ENCODE measurements at regions not wholly inside any gene's neighbourhood (a gene's known extent, or its start where the extent isn't known, plus 50 kb on each side); places are given as distances from the start of the nearest gene placed in this dataset.

- Histone ChIP-seq H3K27ac (no peak overlapping the region), H3K27me3 (no peaks in the 10 kb centered on the region), H3K4me3 (no peak overlapping the region), H3K4me1 (no peaks in the 10 kb centered on the region), H3K36me3 (no peaks in the 10 kb centered on the region), H3K9me3 (no peaks in the 10 kb centered on the region)
- no peak for DNase-seq (ENCODE audit: low spot score in 2 of 2)
- TF ChIP-seq POLR2A (IDR thresholded peaks at IDR 0.05) = no peak
- 68% methylated on average over 4 of the region's 4 CpGs for WGBS
These were observed 75.2 kb downstream of the ESM1 start for GRCh38 chr5:54909911-54910870.

- Histone ChIP-seq H3K9me3 (no peaks in the 10 kb centered on the region), H3K4me3 (no peak overlapping the region), H3K27me3 (no peaks in the 10 kb centered on the region), H3K27ac (no peak overlapping the region), H3K36me3 (no peaks in the 10 kb centered on the region), H3K4me1 (no peaks in the 10 kb centered on the region)
- whole genome bisulfite sequencing = 41% methylated on average over 2 of the region's 2 CpGs
- TF ChIP-seq EP300 (IDR thresholded peaks at IDR 0.05) = no peak
- TF ChIP-seq POLR2AphosphoS5 (IDR thresholded peaks at IDR 0.05) = no peak
- TF ChIP-seq POLR2A (IDR thresholded peaks at IDR 0.05) = no peak
- TF ChIP-seq CTCF (IDR thresholded peaks at IDR 0.05) = no peak
- DNase-seq (ENCODE audit: low spot score in 2 of 2) = no peak
These were observed 76.4 kb downstream of the ESM1 start for GRCh38 chr5:54908774-54909525.

GRCh38 chr5:54905942-54906537 lies 79.4 kb downstream of the ESM1 start:
- Histone ChIP-seq H3K4me3 (no peak overlapping the region), H3K27me3 (peaks cover 7% of the 10 kb centered on the region), H3K27ac (no peak overlapping the region), H3K9me3 (no peaks in the 10 kb centered on the region), H3K4me1 (peaks cover 6% of the 10 kb centered on the region), H3K36me3 (no peaks in the 10 kb centered on the region)
- 15% methylated on average over 3 of the region's 3 CpGs for WGBS
- TF ChIP-seq CTCF (IDR thresholded peaks at IDR 0.05) (peak in 1 of 2 donors; percentile 50), POLR2A (IDR thresholded peaks at IDR 0.05) (no peak)
- peak in 1 of 2 donors; percentile 82 for DNase-seq (ENCODE audit: low spot score in 2 of 2)

GRCh38 chr5:54905246-54905795 lies 80.1 kb downstream of the ESM1 start:
- H3K9me3 ChIP-seq = no peaks in the 10 kb centered on the region
- H3K36me3 ChIP-seq = no peaks in the 10 kb centered on the region
- H3K4me3 ChIP-seq = no peak overlapping the region
- no peak overlapping the region for H3K27ac ChIP-seq
- TF ChIP-seq POLR2AphosphoS5 (IDR thresholded peaks at IDR 0.05) (no peak), POLR2A (IDR thresholded peaks at IDR 0.05) (no peak), CTCF (IDR thresholded peaks at IDR 0.05) (no peak), EP300 (IDR thresholded peaks at IDR 0.05) (no peak)
- H3K27me3 ChIP-seq = peaks cover 7% of the 10 kb centered on the region
- peaks cover 9% of the 10 kb centered on the region for H3K4me1 ChIP-seq
- no peak for DNase-seq (ENCODE audit: low spot score in 2 of 2)
- 95% methylated on average over 3 of the region's 3 CpGs for WGBS

GRCh38 chr5:54904425-54904824 lies 81.0 kb downstream of the ESM1 start:
- Histone ChIP-seq H3K4me3 (no peak overlapping the region), H3K4me1 (peaks cover 9% of the 10 kb centered on the region), H3K36me3 (no peaks in the 10 kb centered on the region), H3K27ac (no peak overlapping the region), H3K9me3 (no peaks in the 10 kb centered on the region), H3K27me3 (peaks cover 7% of the 10 kb centered on the region)
- WGBS = 87% methylated on average over 2 of the region's 2 CpGs
- no peak for TF ChIP-seq EP300 (IDR thresholded peaks at IDR 0.05)
- no peak for TF ChIP-seq CTCF (IDR thresholded peaks at IDR 0.05)
- no peak for TF ChIP-seq POLR2AphosphoS5 (IDR thresholded peaks at IDR 0.05)
- TF ChIP-seq POLR2A (IDR thresholded peaks at IDR 0.05) = no peak
- no peak for DNase-seq (ENCODE audit: low spot score in 2 of 2)

Measured in suprapubic skin (tissue), 4 donors.